ENCODE measurements at regions not wholly inside any gene's neighbourhood (a gene's known extent, or its start where the extent isn't known, plus 50 kb on each side); places are given as distances from the start of the nearest gene placed in this dataset.

GRCh38 chr12:132385923-132386751, 56.7 kb upstream of the GALNT9 start:
- Histone ChIP-seq H4K20me1 (ENCODE audit: control insufficient read depth, insufficient read depth, insufficient read length) (no peaks in the 10 kb centered on the region), H3K23ac (ENCODE audit: insufficient read length, low read depth, low read length) (no peak overlapping the region), H3K4me1 (ENCODE audit: insufficient read depth, low read length) (no peaks in the 10 kb centered on the region), H2BK15ac (ENCODE audit: low read depth, low read length) (no peak overlapping the region), H4K5ac (ENCODE audit: insufficient read length, low read depth, low read length) (no peak overlapping the region), H2AFZ (ENCODE audit: low read length) (no peak overlapping the region), H3T11ph (ENCODE audit: low read length) (no peak overlapping the region), H2BK120ac (ENCODE audit: low read depth, low read length, poor library complexity, severe bottlenecking) (no peak overlapping the region), H3K23me2 (ENCODE audit: insufficient read length, low read depth, low read length, poor library complexity, severe bottlenecking) (no peaks in the 10 kb centered on the region), H2BK12ac (ENCODE audit: insufficient read length, low read depth, low read length) (no peak overlapping the region), H3K4me2 (ENCODE audit: insufficient read depth, insufficient read length, low read length) (no peak overlapping the region), H2AK5ac (ENCODE audit: insufficient read length, low read length) (no peak overlapping the region), H3K9me3 (ENCODE audit: control insufficient read depth, low read depth, low read length) (no peaks in the 10 kb centered on the region), H3K18ac (ENCODE audit: insufficient read length, low read depth, low read length) (no peak overlapping the region), H4K8ac (replicated peaks; ENCODE audit: insufficient read length, low read depth, low read length) (no peak overlapping the region), H3K4ac (ENCODE audit: low read depth, low read length) (no peak overlapping the region), H3K9ac (ENCODE audit: extremely low read depth, insufficient read length, low read length) (no peak overlapping the region), H3K56ac (ENCODE audit: insufficient read length, low read depth, low read length) (no peak overlapping the region), H4K91ac (ENCODE audit: insufficient read length, low read depth, low read length) (no peak overlapping the region), H3K27ac (ENCODE audit: insufficient read length, low read depth, low read length) (no peak overlapping the region), H2BK5ac (ENCODE audit: insufficient read length, low read length) (no peak overlapping the region), H3K79me2 (ENCODE audit: insufficient read depth, low read length) (no peaks in the 10 kb centered on the region), H2BK20ac (ENCODE audit: low read depth, low read length, poor library complexity, severe bottlenecking) (no peak overlapping the region), H3K14ac (ENCODE audit: insufficient read depth, low read length) (no peak overlapping the region), H3K79me1 (ENCODE audit: insufficient read depth, low read depth, low read length, poor library complexity, severe bottlenecking) (no peaks in the 10 kb centered on the region), H3K27me3 (ENCODE audit: insufficient read depth, low read length) (peaks cover 75% of the 10 kb centered on the region)
- Mint-ChIP-seq H3K27me3 (ENCODE audit: low read depth) (peaks cover 31% of the 10 kb centered on the region), H3K36me3 (ENCODE audit: insufficient read depth in 1 of 3, low read depth in 3 of 3) (peaks cover 0 to under 1% (median 0%) of the 10 kb centered on the region in 3 experiments; a peak in 1 of 7 replicates), H3K4me1 (peaks cover 13 to 28% of the 10 kb centered on the region in 2 experiments), H3K4me3 (no peak overlapping the region; a peak in 1 of 5 replicates), H3K27ac (no peak overlapping the region), H3K9me3 (no peaks in the 10 kb centered on the region; a peak in 1 of 5 replicates)
- no peak for DNase-seq
- WGBS (ENCODE audit: extremely low coverage, insufficient read length, low lambda C conversion rate): no CpG with 5 or more reads among the region's 36 CpGs
- peak; percentile 35; the same call in 2 of the 3 replicates for TF ChIP-seq CTCF (conservative IDR thresholded peaks at IDR 0.05)
